ENCODE measurements at regions not wholly inside any gene's neighbourhood (a gene's known extent, or its start where the extent isn't known, plus 50 kb on each side); places are given as distances from the start of the nearest gene placed in this dataset.
"Not testable (repeated sequence)": the region's sequence is repeated elsewhere in the genome, so short reads cannot be mapped to it uniquely, and the experiment has no call there.

- TF ChIP-seq ZNF274 (IDR thresholded peaks at IDR 0.05; ENCODE audit: low read depth, low read length): no peak
- H3K4me3 ChIP-seq (ENCODE audit: low read length): no peak overlapping the region
These were observed 597.8 kb downstream of the LIG4 start for GRCh38 chr13:107617527-107617926.

DNA sequence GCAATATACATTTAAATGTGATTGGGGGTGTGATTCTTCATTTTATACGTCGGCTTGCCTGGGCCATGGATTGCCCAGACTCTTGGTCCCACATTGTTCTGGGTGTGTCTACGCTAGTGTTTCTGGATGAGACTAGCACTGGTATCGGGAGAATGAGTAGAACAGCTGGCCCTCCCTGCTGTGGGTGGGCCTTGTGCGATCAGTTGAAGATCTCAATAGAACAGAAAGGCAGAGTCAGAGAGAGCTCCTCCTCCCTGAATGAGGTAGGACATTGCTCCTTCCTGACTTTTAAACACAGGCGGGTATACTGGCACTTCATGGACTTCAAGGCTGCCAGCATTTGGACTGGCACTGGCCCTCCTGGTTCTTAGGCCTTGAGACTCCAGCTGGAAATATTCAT, 603.0 kb downstream of the LIG4 start:
- H3K4me3 ChIP-seq (ENCODE audit: low read length): no peak overlapping the region
- no peak for TF ChIP-seq ZNF274 (IDR thresholded peaks at IDR 0.05; ENCODE audit: low read depth, low read length)

DNA sequence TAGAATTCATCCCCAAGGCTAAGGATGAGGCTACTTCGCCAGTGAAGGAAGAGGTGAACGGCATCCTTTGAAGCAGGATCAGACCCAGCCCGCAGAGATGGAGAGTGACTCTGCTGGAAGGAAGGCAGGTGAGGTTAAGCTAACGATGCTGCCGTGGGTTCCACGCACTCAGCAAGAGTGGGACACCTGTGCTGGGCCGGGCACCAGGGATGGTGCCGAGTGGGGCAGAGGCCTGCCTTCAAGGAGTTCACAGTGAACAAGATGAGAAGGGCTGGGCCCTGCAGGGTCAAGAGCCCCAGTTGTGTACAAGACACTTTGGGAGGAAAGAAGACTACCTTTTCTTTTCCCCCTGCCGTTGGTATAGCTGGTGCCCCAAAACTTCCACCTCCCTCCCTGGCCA, 606.6 kb downstream of the LIG4 start:
- TF ChIP-seq ZNF274 (IDR thresholded peaks at IDR 0.05; ENCODE audit: low read depth, low read length): no peak
- H3K4me3 ChIP-seq (ENCODE audit: low read length): no peak overlapping the region

DNA sequence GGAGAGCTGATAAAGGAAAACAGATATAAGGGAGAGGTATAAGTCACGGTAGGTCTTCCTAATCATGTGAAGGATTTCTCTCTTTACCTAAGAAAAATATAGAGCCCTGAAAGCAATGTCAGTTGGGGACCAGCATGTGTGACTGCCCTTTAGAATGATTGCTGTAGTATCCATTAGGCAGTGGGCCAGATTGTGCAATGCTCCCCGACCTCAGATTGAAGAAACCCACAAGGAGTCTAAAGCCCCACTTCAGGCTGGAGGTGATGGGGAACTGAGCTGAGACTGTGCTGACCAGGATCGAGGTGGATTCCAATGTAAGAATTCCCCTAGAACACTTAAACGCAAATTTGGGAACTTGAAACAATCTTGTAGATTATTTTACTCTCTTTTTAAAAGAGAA, 614.4 kb downstream of the LIG4 start:
- TF ChIP-seq ZNF274 (IDR thresholded peaks at IDR 0.05; ENCODE audit: low read depth, low read length): no peak
- no peak overlapping the region for H3K4me3 ChIP-seq (ENCODE audit: low read length)

- H3K4me3 ChIP-seq (ENCODE audit: low read length): not testable (repeated sequence)
These were observed 619.0 kb downstream of the LIG4 start for GRCh38 chr13:107596306-107596705.

GRCh38 chr13:107590556-107590955, 624.8 kb downstream of the LIG4 start:
- no peak for TF ChIP-seq ZNF274 (IDR thresholded peaks at IDR 0.05; ENCODE audit: low read depth, low read length)
- H3K4me3 ChIP-seq (ENCODE audit: low read length): no peak overlapping the region

- no peak for TF ChIP-seq ZNF274 (IDR thresholded peaks at IDR 0.05; ENCODE audit: low read depth, low read length)
- H3K4me3 ChIP-seq (ENCODE audit: low read length): no peak overlapping the region
These were observed 627.7 kb downstream of the LIG4 start for GRCh38 chr13:107587681-107588080.

DNA sequence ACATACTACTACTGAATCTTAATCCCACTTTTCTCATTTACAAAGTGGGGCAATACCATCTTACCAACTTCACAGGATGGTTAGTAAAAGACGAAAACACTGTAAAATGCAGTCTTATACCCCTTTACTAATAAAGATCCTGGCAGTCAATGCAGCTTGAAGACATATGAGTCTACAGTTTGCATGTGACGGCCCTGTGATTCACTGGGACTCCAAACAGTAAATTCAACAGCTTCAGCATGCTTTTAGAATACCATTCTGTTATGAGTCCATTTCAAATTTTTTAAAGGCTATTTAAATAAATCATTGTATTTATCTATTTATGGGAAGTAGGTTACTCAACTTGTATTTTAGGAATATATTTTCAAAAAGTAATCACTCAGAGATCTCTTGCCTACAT, 629.1 kb downstream of the LIG4 start:
- TF ChIP-seq ZNF274 (IDR thresholded peaks at IDR 0.05; ENCODE audit: low read depth, low read length): no peak

GRCh38 chr13:107585469-107586180, 629.7 kb downstream of the LIG4 start:
- no peak for TF ChIP-seq ZNF274 (IDR thresholded peaks at IDR 0.05; ENCODE audit: low read depth, low read length)
- H3K4me3 ChIP-seq (ENCODE audit: low read length): no peak overlapping the region

More for the DNA sequence above, 629.1 kb downstream of the LIG4 start:
- no peak overlapping the region for H3K4me3 ChIP-seq (ENCODE audit: low read length)

- no peak overlapping the region for H3K4me3 ChIP-seq (ENCODE audit: low read length)
These were observed 633.2 kb downstream of the LIG4 start for GRCh38 chr13:107582171-107582570.

DNA sequence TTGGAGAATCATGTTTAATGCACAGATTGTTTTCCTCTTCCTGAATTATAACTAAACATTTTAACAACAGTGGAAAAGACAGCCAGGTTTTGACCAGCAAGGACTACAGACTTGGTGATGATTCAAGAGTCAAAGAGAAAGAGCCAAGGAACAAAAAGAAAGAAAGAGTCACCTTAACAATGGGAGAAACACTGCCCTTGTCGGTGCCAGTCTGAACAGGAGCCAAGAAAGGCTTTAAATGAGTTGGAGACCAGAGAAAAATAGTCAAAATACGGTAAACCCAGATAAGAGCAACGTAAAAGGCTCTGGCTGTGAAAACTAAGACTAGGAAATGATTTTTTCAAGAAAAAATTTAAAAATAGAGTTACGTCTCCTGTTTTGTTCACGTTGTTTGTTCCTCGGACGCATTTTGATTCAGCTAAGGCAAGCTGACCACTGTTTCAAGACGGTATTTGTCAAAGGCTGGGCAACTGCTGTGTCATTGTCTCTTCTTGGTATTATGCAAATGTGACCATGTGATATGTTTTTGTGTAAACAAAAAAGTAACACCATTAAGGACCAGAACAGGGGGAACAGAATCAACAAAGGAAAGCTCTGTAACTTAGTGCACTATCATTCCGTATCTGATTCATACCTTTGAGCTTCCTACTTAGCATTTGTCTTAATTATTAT, 634.5 kb downstream of the LIG4 start:
- no peak overlapping the region for H3K4me3 ChIP-seq (ENCODE audit: low read length)
- no peak for TF ChIP-seq ZNF274 (IDR thresholded peaks at IDR 0.05; ENCODE audit: low read depth, low read length)

More at GRCh38 chr13:107582171-107582570, 633.2 kb downstream of the LIG4 start:
- TF ChIP-seq ZNF274 (IDR thresholded peaks at IDR 0.05; ENCODE audit: low read depth, low read length): no peak

DNA sequence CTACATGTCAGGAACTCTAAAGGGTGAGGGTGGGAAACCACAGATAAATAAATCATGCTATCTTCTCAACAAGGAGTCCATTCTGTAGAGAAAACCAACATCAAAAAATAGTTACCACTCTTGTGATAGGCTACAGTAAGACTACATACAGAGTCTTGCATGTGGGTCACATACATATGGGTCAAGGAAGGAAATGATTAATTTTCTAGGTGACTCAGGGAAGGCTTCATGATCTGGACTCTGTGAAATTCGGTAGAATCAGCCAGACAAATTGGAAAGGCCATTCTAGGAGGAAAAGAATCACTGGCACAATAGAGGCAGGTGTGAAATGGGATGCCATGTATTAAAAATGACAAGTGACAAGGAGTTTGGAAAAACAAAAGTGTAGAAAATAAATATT, 638.9 kb downstream of the LIG4 start:
- no peak for TF ChIP-seq ZNF274 (IDR thresholded peaks at IDR 0.05; ENCODE audit: low read depth, low read length)
- H3K4me3 ChIP-seq (ENCODE audit: low read length): no peak overlapping the region

DNA sequence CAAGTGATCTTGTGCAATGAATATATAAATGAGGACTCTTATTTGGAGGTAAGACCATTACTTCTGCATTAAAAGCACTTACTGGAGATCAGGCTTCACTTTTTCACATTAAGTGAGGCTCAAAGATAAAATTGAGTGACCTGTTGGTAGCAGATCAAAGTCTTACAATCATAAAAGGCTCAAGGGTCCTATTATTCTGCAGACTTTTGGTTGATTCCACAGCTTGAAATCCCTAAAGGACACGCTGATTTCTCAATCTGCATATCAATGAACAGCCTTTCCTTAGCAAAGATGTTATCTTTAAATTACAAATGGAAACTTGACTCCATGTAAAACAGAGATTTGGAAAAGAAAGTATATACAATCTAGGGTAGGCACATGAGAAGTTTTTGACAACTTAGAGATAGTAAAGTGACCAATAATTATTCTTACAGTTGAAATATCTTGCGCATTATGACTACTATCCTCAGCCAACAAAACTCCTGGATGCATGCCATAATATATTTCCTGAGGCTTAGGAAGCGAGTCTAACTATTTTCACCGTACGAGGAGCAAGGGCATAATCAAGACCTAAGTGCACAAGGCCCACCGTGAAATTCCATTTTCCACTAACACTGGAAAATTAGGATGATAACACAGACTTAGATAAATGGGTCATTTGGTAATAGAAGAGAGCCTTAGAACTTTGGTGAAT, 640.7 kb downstream of the LIG4 start:
- no peak overlapping the region for H3K4me3 ChIP-seq (ENCODE audit: low read length)
- no peak for TF ChIP-seq ZNF274 (IDR thresholded peaks at IDR 0.05; ENCODE audit: low read depth, low read length)

DNA sequence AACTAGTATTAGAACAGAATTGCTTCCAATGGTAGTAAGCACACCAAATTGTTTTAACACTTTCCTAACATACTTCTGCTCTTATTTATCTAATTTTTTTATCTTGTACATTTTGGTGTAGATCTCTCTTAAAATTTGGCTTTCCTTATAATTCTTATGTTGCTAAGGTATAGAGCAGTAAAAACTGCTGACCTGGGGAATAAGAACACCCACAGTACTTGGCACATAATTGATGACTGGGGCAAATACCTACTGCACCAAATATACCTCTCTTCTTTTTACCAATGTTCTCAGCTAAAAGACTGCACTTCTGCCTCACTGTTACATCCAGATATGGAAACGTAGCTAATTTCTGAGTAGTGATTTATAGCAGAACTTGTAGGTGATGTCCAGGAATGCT, 642.2 kb downstream of the LIG4 start:
- no peak overlapping the region for H3K4me3 ChIP-seq (ENCODE audit: low read length)
- no peak for TF ChIP-seq ZNF274 (IDR thresholded peaks at IDR 0.05; ENCODE audit: low read depth, low read length)

DNA sequence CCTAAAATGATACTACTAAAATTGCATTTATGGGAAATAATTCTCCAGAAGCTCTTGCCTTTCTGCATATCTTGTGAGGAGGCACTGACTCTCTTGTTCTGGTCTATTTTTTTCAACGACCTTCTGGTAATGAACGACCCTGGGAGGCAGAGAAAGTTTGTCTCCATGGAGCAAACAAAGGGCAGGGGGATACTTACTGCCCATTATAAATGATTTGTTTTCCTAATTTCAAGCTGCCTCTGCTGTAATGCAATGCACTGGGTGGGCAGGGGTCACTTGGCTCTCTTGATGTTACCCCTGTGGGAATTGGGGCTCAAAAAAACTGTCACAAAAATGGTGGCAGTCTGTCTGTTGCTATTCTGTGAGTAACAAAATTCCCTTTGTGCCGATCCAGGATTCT, 643.2 kb downstream of the LIG4 start:
- TF ChIP-seq ZNF274 (IDR thresholded peaks at IDR 0.05; ENCODE audit: low read depth, low read length): no peak

More for the DNA sequence above, 643.2 kb downstream of the LIG4 start:
- H3K4me3 ChIP-seq (ENCODE audit: low read length): no peak overlapping the region
